ENCODE measurements at regions not wholly inside any gene's neighbourhood (a gene's known extent, or its start where the extent isn't known, plus 50 kb on each side); places are given as distances from the start of the nearest gene placed in this dataset.
"Not testable (repeated sequence)": the region's sequence is repeated elsewhere in the genome, so short reads cannot be mapped to it uniquely, and the experiment has no call there.

GRCh38 chr7:125820495-125820894 is 890.9 kb upstream of the POT1 start:
- ATAC-seq (ENCODE audit: low read depth), result no peak
- H3K27me3 Mint-ChIP-seq, result no peaks in the 10 kb centered on the region

GRCh38 chr7:125814100-125814499 is 884.5 kb upstream of the POT1 start:
- DNase-seq (ENCODE audit: low spot score in 2 of 2), result no peak
- Mint-ChIP-seq H3K9me3 (no peaks in the 10 kb centered on the region), H3K4me3 (no peak overlapping the region), H3K27me3 (no peaks in the 10 kb centered on the region), H3K36me3 (no peaks in the 10 kb centered on the region), H3K27ac (no peak overlapping the region), H3K4me1 (no peaks in the 10 kb centered on the region)
- ATAC-seq (ENCODE audit: low read depth), result no peak

More at GRCh38 chr7:125820495-125820894, 890.9 kb upstream of the POT1 start:
- H3K27ac Mint-ChIP-seq, result no peak overlapping the region
- no peaks in the 10 kb centered on the region for H3K36me3 Mint-ChIP-seq
- DNase-seq (ENCODE audit: low spot score in 2 of 2), result no peak
- H3K4me1 Mint-ChIP-seq, result peaks cover 2% of the 10 kb centered on the region
- H3K9me3 Mint-ChIP-seq, result peaks cover 2% of the 10 kb centered on the region
- no peak overlapping the region for H3K4me3 Mint-ChIP-seq

GRCh38 chr7:125806491-125806890 is 876.9 kb upstream of the POT1 start:
- not testable (repeated sequence) for H3K27ac Mint-ChIP-seq, H3K27me3 Mint-ChIP-seq, H3K9me3 Mint-ChIP-seq

GRCh38 chr7:125804273-125804672 is 874.6 kb upstream of the POT1 start:
- H3K9me3 Mint-ChIP-seq, result peaks cover 1% of the 10 kb centered on the region
- no peak for DNase-seq (ENCODE audit: low spot score in 2 of 2)
- H3K27me3 Mint-ChIP-seq, result no peaks in the 10 kb centered on the region
- ATAC-seq (ENCODE audit: low read depth), result no peak
- no peak overlapping the region for H3K27ac Mint-ChIP-seq
- no peaks in the 10 kb centered on the region for H3K4me1 Mint-ChIP-seq
- no peaks in the 10 kb centered on the region for H3K36me3 Mint-ChIP-seq
- no peak overlapping the region for H3K4me3 Mint-ChIP-seq

More at GRCh38 chr7:125806491-125806890, 876.9 kb upstream of the POT1 start:
- not testable (repeated sequence) for H3K36me3 Mint-ChIP-seq; ATAC-seq (ENCODE audit: low read depth); H3K4me3 Mint-ChIP-seq; H3K4me1 Mint-ChIP-seq; DNase-seq (ENCODE audit: low spot score in 2 of 2)

- no peaks in the 10 kb centered on the region for H3K27me3 Mint-ChIP-seq
- H3K4me1 Mint-ChIP-seq, result no peaks in the 10 kb centered on the region
- ATAC-seq (ENCODE audit: low read depth), result no peak
- no peak for DNase-seq (ENCODE audit: low spot score in 2 of 2)
- no peak overlapping the region for H3K27ac Mint-ChIP-seq
- H3K9me3 Mint-ChIP-seq, result peaks cover 7% of the 10 kb centered on the region
- H3K4me3 Mint-ChIP-seq, result no peak overlapping the region
- H3K36me3 Mint-ChIP-seq, result no peaks in the 10 kb centered on the region
These were observed 850.5 kb upstream of the POT1 start for GRCh38 chr7:125780153-125780552.

- Mint-ChIP-seq H3K27me3 (no peaks in the 10 kb centered on the region), H3K36me3 (no peaks in the 10 kb centered on the region), H3K9me3 (peaks cover 5% of the 10 kb centered on the region), H3K4me3 (no peak overlapping the region), H3K4me1 (no peaks in the 10 kb centered on the region), H3K27ac (no peak overlapping the region)
- ATAC-seq (ENCODE audit: low read depth) (no peak), DNase-seq (ENCODE audit: low spot score in 2 of 2) (no peak)
These were observed 845.7 kb upstream of the POT1 start for GRCh38 chr7:125775317-125775716.

GRCh38 chr7:125773113-125773785 is 843.6 kb upstream of the POT1 start:
- Mint-ChIP-seq H3K4me1 (no peaks in the 10 kb centered on the region), H3K36me3 (no peaks in the 10 kb centered on the region), H3K4me3 (no peak overlapping the region), H3K27ac (no peak overlapping the region), H3K27me3 (no peaks in the 10 kb centered on the region), H3K9me3 (peaks cover 3% of the 10 kb centered on the region)
- DNase-seq (ENCODE audit: low spot score in 2 of 2) (no peak), ATAC-seq (ENCODE audit: low read depth) (no peak)

GRCh38 chr7:125747966-125748365 is 818.3 kb upstream of the POT1 start:
- H3K4me1 Mint-ChIP-seq, result no peaks in the 10 kb centered on the region
- peaks cover 8% of the 10 kb centered on the region for H3K9me3 Mint-ChIP-seq
- DNase-seq (ENCODE audit: low spot score in 2 of 2) (no peak), ATAC-seq (ENCODE audit: low read depth) (no peak)
- H3K36me3 Mint-ChIP-seq, result no peaks in the 10 kb centered on the region
- H3K27me3 Mint-ChIP-seq, result no peaks in the 10 kb centered on the region
- H3K4me3 Mint-ChIP-seq, result no peak overlapping the region
- H3K27ac Mint-ChIP-seq, result no peak overlapping the region

GRCh38 chr7:125746510-125746909 is 816.9 kb upstream of the POT1 start:
- no peak overlapping the region for H3K4me3 Mint-ChIP-seq
- H3K27me3 Mint-ChIP-seq, result no peaks in the 10 kb centered on the region
- no peak for ATAC-seq (ENCODE audit: low read depth)
- no peak for DNase-seq (ENCODE audit: low spot score in 2 of 2)
- H3K4me1 Mint-ChIP-seq, result no peaks in the 10 kb centered on the region
- no peaks in the 10 kb centered on the region for H3K36me3 Mint-ChIP-seq
- H3K9me3 Mint-ChIP-seq, result peaks cover 8% of the 10 kb centered on the region
- H3K27ac Mint-ChIP-seq, result no peak overlapping the region

- no peak for DNase-seq (ENCODE audit: low spot score in 2 of 2)
These were observed 797.6 kb upstream of the POT1 start for GRCh38 chr7:125727215-125727614.

GRCh38 chr7:125695626-125696025 is 766.0 kb upstream of the POT1 start:
- ATAC-seq (ENCODE audit: low read depth), result no peak
- DNase-seq (ENCODE audit: low spot score in 2 of 2), result no peak
- Mint-ChIP-seq H3K27me3 (no peaks in the 10 kb centered on the region), H3K4me3 (no peak overlapping the region), H3K9me3 (peaks cover 3% of the 10 kb centered on the region), H3K27ac (no peak overlapping the region), H3K36me3 (no peaks in the 10 kb centered on the region), H3K4me1 (no peaks in the 10 kb centered on the region)

More at GRCh38 chr7:125727215-125727614, 797.6 kb upstream of the POT1 start:
- no peaks in the 10 kb centered on the region for H3K4me1 Mint-ChIP-seq
- ATAC-seq (ENCODE audit: low read depth), result no peak
- H3K27ac Mint-ChIP-seq, result no peak overlapping the region
- peaks cover 5% of the 10 kb centered on the region for H3K9me3 Mint-ChIP-seq
- H3K27me3 Mint-ChIP-seq, result no peaks in the 10 kb centered on the region
- no peaks in the 10 kb centered on the region for H3K36me3 Mint-ChIP-seq
- no peak overlapping the region for H3K4me3 Mint-ChIP-seq

GRCh38 chr7:125683156-125683555 is 753.5 kb upstream of the POT1 start:
- ATAC-seq (ENCODE audit: low read depth), result no peak

GRCh38 chr7:125681508-125681907 is 751.9 kb upstream of the POT1 start:
- H3K4me3 Mint-ChIP-seq, result no peak overlapping the region
- ATAC-seq (ENCODE audit: low read depth), result no peak
- no peak for DNase-seq (ENCODE audit: low spot score in 2 of 2)
- no peak overlapping the region for H3K27ac Mint-ChIP-seq
- peaks cover 3% of the 10 kb centered on the region for H3K9me3 Mint-ChIP-seq
- no peaks in the 10 kb centered on the region for H3K36me3 Mint-ChIP-seq
- no peaks in the 10 kb centered on the region for H3K4me1 Mint-ChIP-seq
- no peaks in the 10 kb centered on the region for H3K27me3 Mint-ChIP-seq

More at GRCh38 chr7:125683156-125683555, 753.5 kb upstream of the POT1 start:
- H3K4me1 Mint-ChIP-seq, result no peaks in the 10 kb centered on the region
- H3K27me3 Mint-ChIP-seq, result no peaks in the 10 kb centered on the region
- H3K27ac Mint-ChIP-seq, result no peak overlapping the region
- H3K4me3 Mint-ChIP-seq, result no peak overlapping the region
- DNase-seq (ENCODE audit: low spot score in 2 of 2), result no peak
- H3K9me3 Mint-ChIP-seq, result peaks cover 5% of the 10 kb centered on the region
- no peaks in the 10 kb centered on the region for H3K36me3 Mint-ChIP-seq

- H3K4me1 Mint-ChIP-seq, result no peaks in the 10 kb centered on the region
- no peak overlapping the region for H3K27ac Mint-ChIP-seq
- peaks cover 4% of the 10 kb centered on the region for H3K9me3 Mint-ChIP-seq
- H3K27me3 Mint-ChIP-seq, result no peaks in the 10 kb centered on the region
- no peaks in the 10 kb centered on the region for H3K36me3 Mint-ChIP-seq
- ATAC-seq (ENCODE audit: low read depth), result no peak
- H3K4me3 Mint-ChIP-seq, result no peak overlapping the region
- DNase-seq (ENCODE audit: low spot score in 2 of 2), result no peak
These were observed 749.1 kb upstream of the POT1 start for GRCh38 chr7:125678771-125679170.

- Mint-ChIP-seq H3K36me3 (no peaks in the 10 kb centered on the region), H3K27me3 (no peaks in the 10 kb centered on the region), H3K4me1 (no peaks in the 10 kb centered on the region), H3K4me3 (no peak overlapping the region), H3K9me3 (peaks cover 2% of the 10 kb centered on the region), H3K27ac (no peak overlapping the region)
- ATAC-seq (ENCODE audit: low read depth) (no peak), DNase-seq (ENCODE audit: low spot score in 2 of 2) (no peak)
These were observed 746.0 kb upstream of the POT1 start for GRCh38 chr7:125675640-125676039.

Data from memory B cell (primary cell).